Suprapubic skin (tissue), 3 donors: ENCODE measurements at regions not wholly inside any gene's neighbourhood (a gene's known extent, or its start where the extent isn't known, plus 50 kb on each side); places are given as distances from the start of the nearest gene placed in this dataset.

ENCODE experiments used
- CTCF ChIP-seq, 2 donors: fragments of 200-600 bp in 1 of 2; fragments of 450-650 bp in 1 of 2; sonication (generic) in 1 of 2; IDR thresholded peaks; one replicate each; pipeline ENCODE4 v1.5.1; 2016 to 2019; ENCODE audit warnings: antibody characterized with exemption in 2 of 2, mild to moderate bottlenecking in 1 of 2, moderate library complexity in 1 of 2
- POLR2A ChIP-seq, 2 donors: fragments of 450-650 bp; IDR thresholded peaks; one replicate each; pipeline ENCODE4 v1.6.1; 2017; ENCODE audit warnings: antibody characterized with exemption in 2 of 2, mild to moderate bottlenecking in 2 of 2, moderate library complexity in 2 of 2

GRCh38 chr13:47718556-47718955, 282.5 kb downstream of the SUCLA2 start:
- TF ChIP-seq POLR2A (IDR thresholded peaks at IDR 0.05) (no peak), CTCF (IDR thresholded peaks at IDR 0.05) (no peak)
